Osteocyte (in vitro differentiated cells): ENCODE measurements at regions not wholly inside any gene's neighbourhood (a gene's known extent, or its start where the extent isn't known, plus 50 kb on each side); places are given as distances from the start of the nearest gene placed in this dataset.
"Not testable (repeated sequence)": the region's sequence is repeated elsewhere in the genome, so short reads cannot be mapped to it uniquely, and the experiment has no call there.

Experiments used
- DNase-seq: peaks from one replicate; pipeline ENCODE4 v3.0.0; 2021; ENCODE audit warnings: mixed read lengths; ENCODE audit not compliant: unreplicated experiment; ENCODE audit errors: extremely low spot score
- H3K27ac Mint-ChIP-seq: one replicate; pipeline ENCODE4 v1.8.0; 2021; ENCODE audit warnings: mild to moderate bottlenecking, mixed read lengths; ENCODE audit not compliant: unreplicated experiment
- H3K27me3 Mint-ChIP-seq: one replicate; pipeline ENCODE4 v1.8.0; 2021; ENCODE audit warnings: mixed read lengths; ENCODE audit not compliant: unreplicated experiment
- H3K36me3 Mint-ChIP-seq: one replicate; pipeline ENCODE4 v1.8.0; 2021; ENCODE audit warnings: mixed read lengths; ENCODE audit not compliant: unreplicated experiment
- H3K4me1 Mint-ChIP-seq: one replicate; pipeline ENCODE4 v1.8.0; 2021; ENCODE audit warnings: mixed read lengths; ENCODE audit not compliant: unreplicated experiment
- H3K4me3 Mint-ChIP-seq: one replicate; pipeline ENCODE4 v1.8.0; 2021; ENCODE audit warnings: mild to moderate bottlenecking, moderate library complexity, mixed read lengths; ENCODE audit not compliant: unreplicated experiment
- H3K9me3 Mint-ChIP-seq: one replicate; pipeline ENCODE4 v1.8.0; 2021; ENCODE audit warnings: mixed read lengths; ENCODE audit not compliant: unreplicated experiment
- TF ChIP-seq, protein P1 (sequence below): fragments of 200-600 bp; sonication (generic); IDR thresholded peaks from 2 replicates; pipeline ENCODE4 v1.5.0; 2021; ENCODE audit warnings: antibody characterized with exemption, mild to moderate bottlenecking, moderate library complexity

DNA sequence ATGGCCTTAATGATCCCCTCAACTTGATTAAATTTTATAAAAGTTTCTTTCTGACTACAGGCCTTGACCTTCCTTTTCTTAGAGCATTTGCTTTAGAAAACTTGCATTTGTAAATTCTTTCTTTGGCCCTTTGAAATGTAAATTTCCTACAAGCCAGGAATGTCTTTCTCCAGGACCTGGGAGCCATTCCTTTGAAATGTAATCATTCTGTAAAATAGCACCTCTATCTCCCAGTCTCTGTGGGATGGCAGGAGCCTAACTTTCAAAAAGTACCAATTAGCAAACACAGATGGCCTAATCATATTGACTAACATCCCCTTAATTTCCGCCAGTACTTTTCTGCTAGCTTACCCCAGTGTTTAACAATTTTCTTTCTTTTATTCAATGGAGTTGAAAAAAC, 1394.2 kb upstream of the ATXN8OS start:
- Mint-ChIP-seq H3K4me3 (no peak overlapping the region), H3K4me1 (peaks cover 32% of the 10 kb centered on the region), H3K27me3 (no peaks in the 10 kb centered on the region), H3K36me3 (no peaks in the 10 kb centered on the region), H3K9me3 (no peaks in the 10 kb centered on the region), H3K27ac (peak overlapping the region; percentile 28)
- TF ChIP-seq, protein P1, sequence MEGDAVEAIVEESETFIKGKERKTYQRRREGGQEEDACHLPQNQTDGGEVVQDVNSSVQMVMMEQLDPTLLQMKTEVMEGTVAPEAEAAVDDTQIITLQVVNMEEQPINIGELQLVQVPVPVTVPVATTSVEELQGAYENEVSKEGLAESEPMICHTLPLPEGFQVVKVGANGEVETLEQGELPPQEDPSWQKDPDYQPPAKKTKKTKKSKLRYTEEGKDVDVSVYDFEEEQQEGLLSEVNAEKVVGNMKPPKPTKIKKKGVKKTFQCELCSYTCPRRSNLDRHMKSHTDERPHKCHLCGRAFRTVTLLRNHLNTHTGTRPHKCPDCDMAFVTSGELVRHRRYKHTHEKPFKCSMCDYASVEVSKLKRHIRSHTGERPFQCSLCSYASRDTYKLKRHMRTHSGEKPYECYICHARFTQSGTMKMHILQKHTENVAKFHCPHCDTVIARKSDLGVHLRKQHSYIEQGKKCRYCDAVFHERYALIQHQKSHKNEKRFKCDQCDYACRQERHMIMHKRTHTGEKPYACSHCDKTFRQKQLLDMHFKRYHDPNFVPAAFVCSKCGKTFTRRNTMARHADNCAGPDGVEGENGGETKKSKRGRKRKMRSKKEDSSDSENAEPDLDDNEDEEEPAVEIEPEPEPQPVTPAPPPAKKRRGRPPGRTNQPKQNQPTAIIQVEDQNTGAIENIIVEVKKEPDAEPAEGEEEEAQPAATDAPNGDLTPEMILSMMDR, result no peak
- DNase-seq, result no peak

GRCh38 chr13:68708336-68708908, 1399.2 kb upstream of the ATXN8OS start:
- no peak overlapping the region for H3K4me3 Mint-ChIP-seq
- DNase-seq, result no peak
- peaks cover 13% of the 10 kb centered on the region for H3K9me3 Mint-ChIP-seq
- no peak overlapping the region for H3K27ac Mint-ChIP-seq
- no peaks in the 10 kb centered on the region for H3K27me3 Mint-ChIP-seq
- TF ChIP-seq, protein P1, result no peak
- no peaks in the 10 kb centered on the region for H3K36me3 Mint-ChIP-seq
- H3K4me1 Mint-ChIP-seq, result peaks cover 5% of the 10 kb centered on the region

- not testable (repeated sequence) for H3K4me1 Mint-ChIP-seq, H3K36me3 Mint-ChIP-seq, H3K27ac Mint-ChIP-seq, DNase-seq, H3K27me3 Mint-ChIP-seq, H3K4me3 Mint-ChIP-seq
- H3K9me3 Mint-ChIP-seq, result peaks cover 21% of the 10 kb centered on the region
Observed at GRCh38 chr13:68706044-68706443, 1401.6 kb upstream of the ATXN8OS start.

DNA sequence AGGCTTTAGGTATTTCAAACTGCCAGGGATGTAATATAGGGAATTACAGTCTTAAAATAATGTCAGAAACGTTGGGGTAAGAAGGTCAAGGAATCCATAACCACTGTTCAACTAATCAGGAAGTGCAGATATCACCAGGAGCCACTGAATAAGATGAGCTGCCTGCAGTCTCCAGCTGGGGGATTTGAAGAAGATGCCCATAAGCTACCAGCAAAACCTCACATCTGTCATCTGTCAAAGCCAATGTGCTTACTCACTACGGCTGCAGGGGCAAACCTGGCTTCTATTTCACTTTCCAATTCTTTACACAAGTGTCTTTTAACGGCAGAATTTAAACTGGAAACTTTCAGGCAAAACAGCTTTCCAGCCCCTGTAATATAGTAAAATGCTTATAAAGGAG, 1410.1 kb upstream of the ATXN8OS start:
- peaks cover 6% of the 10 kb centered on the region for H3K9me3 Mint-ChIP-seq
- H3K36me3 Mint-ChIP-seq, result no peaks in the 10 kb centered on the region
- no peak overlapping the region for H3K27ac Mint-ChIP-seq
- no peaks in the 10 kb centered on the region for H3K27me3 Mint-ChIP-seq
- DNase-seq, result no peak
- TF ChIP-seq, protein P1, result no peak
- H3K4me3 Mint-ChIP-seq, result no peak overlapping the region
- peaks cover 12% of the 10 kb centered on the region for H3K4me1 Mint-ChIP-seq

DNA sequence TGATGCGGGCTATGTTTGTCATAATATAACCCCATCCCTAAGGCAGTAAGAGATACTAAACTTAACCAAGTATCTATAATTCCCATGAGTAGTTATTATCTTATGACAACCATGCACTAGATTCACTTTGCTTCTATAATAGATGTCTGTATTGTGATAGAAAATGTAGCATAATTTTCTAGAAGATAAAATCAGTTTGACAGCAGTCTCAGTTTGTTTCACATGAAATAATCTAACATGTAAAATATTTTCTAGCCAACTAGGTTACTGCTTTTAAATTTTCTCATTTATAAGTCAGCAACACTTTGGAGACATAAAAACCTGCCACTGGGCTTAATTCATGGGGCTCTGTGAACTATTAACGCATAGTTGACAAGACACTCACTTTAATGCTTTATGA, 1410.7 kb upstream of the ATXN8OS start:
- Mint-ChIP-seq H3K36me3 (no peaks in the 10 kb centered on the region), H3K9me3 (no peaks in the 10 kb centered on the region), H3K4me3 (no peak overlapping the region), H3K27ac (no peak overlapping the region), H3K4me1 (peaks cover 12% of the 10 kb centered on the region), H3K27me3 (no peaks in the 10 kb centered on the region)
- TF ChIP-seq, protein P1, result no peak
- DNase-seq, result no peak

GRCh38 chr13:68692049-68692448, 1415.6 kb upstream of the ATXN8OS start:
- no peak overlapping the region for H3K4me3 Mint-ChIP-seq
- H3K27me3 Mint-ChIP-seq, result peaks cover 5% of the 10 kb centered on the region
- no peaks in the 10 kb centered on the region for H3K9me3 Mint-ChIP-seq
- H3K27ac Mint-ChIP-seq, result no peak overlapping the region
- no peak for DNase-seq
- TF ChIP-seq, protein P1, result no peak
- no peaks in the 10 kb centered on the region for H3K4me1 Mint-ChIP-seq
- H3K36me3 Mint-ChIP-seq, result no peaks in the 10 kb centered on the region
